ENCODE measurements at regions not wholly inside any gene's neighbourhood (a gene's known extent, or its start where the extent isn't known, plus 50 kb on each side); places are given as distances from the start of the nearest gene placed in this dataset.

DNA sequence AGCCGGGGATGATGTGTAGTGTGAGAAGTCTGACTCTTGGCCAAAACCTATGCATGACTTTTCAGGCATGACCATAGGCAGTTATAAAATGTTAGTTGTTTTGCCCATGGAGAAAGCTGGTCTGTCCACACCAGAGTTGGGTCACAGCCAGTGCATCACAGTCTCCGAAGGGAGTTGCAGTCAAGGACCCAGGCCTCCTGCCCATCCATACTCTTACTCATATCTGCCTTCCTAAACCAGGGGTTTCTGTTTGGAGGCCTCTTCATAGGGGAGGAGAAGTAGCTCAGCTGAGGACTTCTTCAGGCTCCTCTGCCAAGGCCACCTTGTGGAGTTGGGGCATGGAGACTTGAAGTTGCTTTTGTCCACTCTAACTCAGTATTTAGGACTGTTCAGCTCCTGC lies 1008.3 kb downstream of the PCDH18 start:
- dilution Hi-C loops (cut with HindIII; ENCODE audit: low sequenced_read_pairs, unreplicated experiment) (no loop called here), intact Hi-C loops (cut with micrococcal nuclease) (no loop called here), in situ Hi-C loops (cut with MboI; ENCODE audit: low sequenced_read_pairs) (no loop called here)
- CTCF ChIA-PET: no interaction called here
- no peak overlapping the region for H3K4me2 ChIP-seq (ENCODE audit: low read depth, low read length)
- BruUV-seq (replicated peaks): no TSS peak
- H2AFZ ChIP-seq (replicated peaks; ENCODE audit: low read length, poor library complexity): no peak overlapping the region
- TF ChIP-seq MAZ (IDR thresholded peaks at IDR 0.05; ENCODE audit: borderline replicate concordance, low read depth, low read length) (no peak), POLR2A (IDR thresholded peaks at IDR 0.05; ENCODE audit: low read depth, low read length) (no peak), MXI1 (IDR thresholded peaks at IDR 0.05; ENCODE audit: borderline replicate concordance, low read depth, low read length) (no peak), FOS (IDR thresholded peaks at IDR 0.05; ENCODE audit: low read depth, low read length) (no peak)
- TF ChIP-seq, protein P1, sequence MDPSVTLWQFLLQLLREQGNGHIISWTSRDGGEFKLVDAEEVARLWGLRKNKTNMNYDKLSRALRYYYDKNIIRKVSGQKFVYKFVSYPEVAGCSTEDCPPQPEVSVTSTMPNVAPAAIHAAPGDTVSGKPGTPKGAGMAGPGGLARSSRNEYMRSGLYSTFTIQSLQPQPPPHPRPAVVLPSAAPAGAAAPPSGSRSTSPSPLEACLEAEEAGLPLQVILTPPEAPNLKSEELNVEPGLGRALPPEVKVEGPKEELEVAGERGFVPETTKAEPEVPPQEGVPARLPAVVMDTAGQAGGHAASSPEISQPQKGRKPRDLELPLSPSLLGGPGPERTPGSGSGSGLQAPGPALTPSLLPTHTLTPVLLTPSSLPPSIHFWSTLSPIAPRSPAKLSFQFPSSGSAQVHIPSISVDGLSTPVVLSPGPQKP (IDR thresholded peaks at IDR 0.05; ENCODE audit: borderline replicate concordance, low read depth, low read length): no peak
- ATAC-seq (ENCODE audit: low read depth) (no peak), DNase-seq (no peak)
- H2AK9ac ChIP-seq (replicated peaks; ENCODE audit: low read depth, low read length, poor library complexity): no peak overlapping the region
- H2BK120ac ChIP-seq (ENCODE audit: low read depth, low read length): no peak overlapping the region
- H3K9me1 ChIP-seq (ENCODE audit: insufficient read depth, low read length): no peaks in the 10 kb centered on the region
- no peak overlapping the region for H3K14ac ChIP-seq (replicated peaks; ENCODE audit: low read depth, low read length)
- no CpG with 5 or more reads among the region's 2 CpGs for WGBS, 2 experiments (ENCODE audit: extremely low coverage in 2 of 2, insufficient read length in 1 of 2)
- H3K36me3 ChIP-seq (ENCODE audit: control insufficient read depth, insufficient read depth, low read length): no peaks in the 10 kb centered on the region
- POLR2A ChIA-PET (ENCODE audit: unreplicated experiment): no interaction called here
- H4K5ac ChIP-seq (ENCODE audit: low read depth, low read length): no peak overlapping the region
- no peaks in the 10 kb centered on the region for H3K4me1 ChIP-seq (ENCODE audit: control insufficient read depth, insufficient read depth, low read length)
- H3K23ac ChIP-seq (ENCODE audit: low read depth, low read length): no peak overlapping the region
- H3K18ac ChIP-seq (ENCODE audit: low read depth, low read length): no peak overlapping the region
- H3K27me3 ChIP-seq (ENCODE audit: control insufficient read depth, insufficient read depth, low read length): no peaks in the 10 kb centered on the region
- no peak overlapping the region for H2AK5ac ChIP-seq (ENCODE audit: low read depth, low read length)
- H3K9ac ChIP-seq (ENCODE audit: low read depth, low read length): no peak overlapping the region
- no peak overlapping the region for H3K56ac ChIP-seq (ENCODE audit: extremely low read depth, insufficient read depth, low read length)
- no peaks in the 10 kb centered on the region for H3K79me1 ChIP-seq (ENCODE audit: low read depth in 1 of 2, low read length in 2 of 2)
- no peak overlapping the region for H4K8ac ChIP-seq (ENCODE audit: low read depth in 2 of 2, low read length in 2 of 2)
- no peak overlapping the region for H4K91ac ChIP-seq (ENCODE audit: insufficient read depth, low read depth, low read length)
- H3K9me3 ChIP-seq (ENCODE audit: control insufficient read depth, insufficient read depth, low read length): no peaks in the 10 kb centered on the region
- no peaks in the 10 kb centered on the region for H4K20me1 ChIP-seq (ENCODE audit: insufficient read depth, low read length)
- no peak overlapping the region for H2BK15ac ChIP-seq (ENCODE audit: low read depth, low read length)
- no peak overlapping the region for H3K4me3 ChIP-seq (ENCODE audit: insufficient read depth, low read depth, low read length)
- H3K4ac ChIP-seq (ENCODE audit: low read depth, low read length): no peak overlapping the region
- no peak overlapping the region for H3K27ac ChIP-seq (ENCODE audit: insufficient read depth, low read length)
- H2BK5ac ChIP-seq (ENCODE audit: low read depth, low read length, poor library complexity, severe bottlenecking): no peak overlapping the region
- H2BK20ac ChIP-seq (ENCODE audit: low read depth, low read length): no peak overlapping the region

Measured in IMR-90 (cell line).